Natural killer cell (primary cell): ENCODE measurements at regions not wholly inside any gene's neighbourhood (a gene's known extent, or its start where the extent isn't known, plus 50 kb on each side); places are given as distances from the start of the nearest gene placed in this dataset.

Source experiments
- ATAC-seq, 3 donors: fragments of 150-1000 bp in 2 of 3; fragments of 200-7000 bp in 1 of 3; cut with Tn5 transposase; 1 replicate in 1 of 3; 2 replicates in 2 of 3; pipeline ENCODE4 v1.10.0; 2021; ENCODE audit warnings: mild to moderate bottlenecking in 2 of 3, moderate library complexity in 2 of 3
- DNase-seq, 2 donors: peaks; one replicate each; pipeline versions ENCODE4 v3.0.0 to v3.0.0-alpha.2; 2013 to 2021; ENCODE audit warnings: mixed read lengths in 1 of 2
- H3K27ac ChIP-seq: one replicate; pipeline ENCODE4 v1.5.1; 2013; ENCODE audit warnings: mild to moderate bottlenecking, low read length
- H3K27me3 ChIP-seq: one replicate; pipeline ENCODE4 v1.6.1; 2013; ENCODE audit warnings: low read length; ENCODE audit not compliant: control insufficient read depth, insufficient read depth
- H3K36me3 ChIP-seq: one replicate; pipeline ENCODE4 v1.6.1; 2013; ENCODE audit warnings: low read length; ENCODE audit not compliant: control insufficient read depth, insufficient read depth
- H3K4me1 ChIP-seq: one replicate; pipeline ENCODE4 v1.6.1; 2013; ENCODE audit warnings: low read length; ENCODE audit not compliant: control insufficient read depth, insufficient read depth
- H3K4me3 ChIP-seq: one replicate; pipeline ENCODE4 v1.5.1; 2013; ENCODE audit warnings: low read length
- H3K9me3 ChIP-seq: one replicate; pipeline ENCODE4 v1.6.1; 2013; ENCODE audit warnings: low read length; ENCODE audit not compliant: control insufficient read depth, insufficient read depth
- H3K27ac Mint-ChIP-seq, 2 donors: one replicate each; pipeline ENCODE4 v1.8.0; 2022; ENCODE audit warnings: mild to moderate bottlenecking in 2 of 2, mixed read lengths in 2 of 2, moderate library complexity in 1 of 2
- H3K27me3 Mint-ChIP-seq, 2 donors: one replicate each; pipeline ENCODE4 v1.8.0; 2022; ENCODE audit warnings: low read depth in 2 of 2, mixed read lengths in 2 of 2
- H3K36me3 Mint-ChIP-seq: one replicate; pipeline ENCODE4 v1.8.0; 2022; ENCODE audit warnings: mixed read lengths
- H3K4me1 Mint-ChIP-seq, 2 donors: one replicate each; pipeline ENCODE4 v1.8.0; 2022; ENCODE audit warnings: mixed read lengths in 2 of 2
- H3K4me3 Mint-ChIP-seq: one replicate; pipeline ENCODE4 v1.8.0; 2022; ENCODE audit warnings: mild to moderate bottlenecking, moderate library complexity, mixed read lengths
- H3K9me3 Mint-ChIP-seq, 2 donors: one replicate each; pipeline ENCODE4 v1.8.0; 2022; ENCODE audit warnings: mixed read lengths in 2 of 2
- WGBS: methylation state at CpG from one replicate; pipeline ENCODE4 v1.1.7; 2013; ENCODE audit warnings: missing lambda C conversion rate; ENCODE audit not compliant: insufficient coverage; 5-methylcytosine and 5-hydroxymethylcytosine counted together
- intact Hi-C: fragments of 100-400 bp; cut with micrococcal nuclease; formaldehyde crosslinking; loops from one replicate; pipeline ENCODE4 v1.14.2; 2022
- TF ChIP-seq, protein P1 (sequence below): fragments of 200-600 bp; IDR thresholded peaks from one replicate; pipeline ENCODE4 v1.8.0; 2022; ENCODE audit warnings: antibody characterized with exemption

DNA sequence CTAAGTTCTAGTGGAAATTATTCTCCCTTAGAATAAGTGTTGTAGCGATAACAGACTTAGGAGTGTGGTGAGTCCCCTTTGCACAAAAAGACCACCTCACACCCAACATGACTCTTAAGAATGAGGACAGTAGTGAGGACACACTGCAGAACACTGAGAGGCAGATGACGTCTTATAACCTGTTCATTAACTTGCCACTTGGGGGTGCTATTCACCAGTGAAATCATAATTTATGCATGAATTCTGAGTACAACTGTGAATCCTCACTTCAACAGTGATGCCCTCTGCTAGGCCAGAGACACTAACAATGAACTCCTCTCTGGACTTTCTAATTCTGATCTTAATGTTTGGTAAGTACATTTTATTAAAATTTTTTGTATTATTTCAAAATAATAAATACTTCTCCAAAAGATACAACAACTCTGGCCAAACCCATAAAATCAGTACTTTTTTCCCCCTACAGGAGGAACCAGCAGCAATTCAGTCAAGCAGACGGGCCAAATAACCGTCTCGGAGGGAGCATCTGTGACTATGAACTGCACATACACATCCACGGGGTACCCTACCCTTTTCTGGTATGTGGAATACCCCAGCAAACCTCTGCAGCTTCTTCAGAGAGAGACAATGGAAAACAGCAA, 274.7 kb downstream of the DAD1 start:
- intact Hi-C loops: loop anchor here (1.0 to 10.0 kb wide), 4 partner anchors 61 to 540 kb away; no protein-coding TSS in a partner anchor
- peaks cover 0 to 9% of the 10 kb centered on the region in 2 donors for H3K27me3 Mint-ChIP-seq
- H3K27ac Mint-ChIP-seq: no peak overlapping the region
- 54% methylated on average over 5 of the region's 6 CpGs for whole genome bisulfite sequencing
- Histone ChIP-seq H3K4me3 (no peak overlapping the region), H3K27me3 (no peaks in the 10 kb centered on the region), H3K27ac (no peak overlapping the region), H3K4me1 (no peaks in the 10 kb centered on the region), H3K9me3 (no peaks in the 10 kb centered on the region), H3K36me3 (no peaks in the 10 kb centered on the region)
- ATAC-seq: peak; percentile 83 to 98 (median 94)
- H3K36me3 Mint-ChIP-seq: no peaks in the 10 kb centered on the region
- H3K9me3 Mint-ChIP-seq: no peaks in the 10 kb centered on the region
- H3K4me1 Mint-ChIP-seq: no peaks in the 10 kb centered on the region
- no peak overlapping the region for H3K4me3 Mint-ChIP-seq
- peak in 1 of 2 donors; percentile 51 for DNase-seq
- TF ChIP-seq, protein P1, sequence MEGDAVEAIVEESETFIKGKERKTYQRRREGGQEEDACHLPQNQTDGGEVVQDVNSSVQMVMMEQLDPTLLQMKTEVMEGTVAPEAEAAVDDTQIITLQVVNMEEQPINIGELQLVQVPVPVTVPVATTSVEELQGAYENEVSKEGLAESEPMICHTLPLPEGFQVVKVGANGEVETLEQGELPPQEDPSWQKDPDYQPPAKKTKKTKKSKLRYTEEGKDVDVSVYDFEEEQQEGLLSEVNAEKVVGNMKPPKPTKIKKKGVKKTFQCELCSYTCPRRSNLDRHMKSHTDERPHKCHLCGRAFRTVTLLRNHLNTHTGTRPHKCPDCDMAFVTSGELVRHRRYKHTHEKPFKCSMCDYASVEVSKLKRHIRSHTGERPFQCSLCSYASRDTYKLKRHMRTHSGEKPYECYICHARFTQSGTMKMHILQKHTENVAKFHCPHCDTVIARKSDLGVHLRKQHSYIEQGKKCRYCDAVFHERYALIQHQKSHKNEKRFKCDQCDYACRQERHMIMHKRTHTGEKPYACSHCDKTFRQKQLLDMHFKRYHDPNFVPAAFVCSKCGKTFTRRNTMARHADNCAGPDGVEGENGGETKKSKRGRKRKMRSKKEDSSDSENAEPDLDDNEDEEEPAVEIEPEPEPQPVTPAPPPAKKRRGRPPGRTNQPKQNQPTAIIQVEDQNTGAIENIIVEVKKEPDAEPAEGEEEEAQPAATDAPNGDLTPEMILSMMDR: peak; percentile 73

DNA sequence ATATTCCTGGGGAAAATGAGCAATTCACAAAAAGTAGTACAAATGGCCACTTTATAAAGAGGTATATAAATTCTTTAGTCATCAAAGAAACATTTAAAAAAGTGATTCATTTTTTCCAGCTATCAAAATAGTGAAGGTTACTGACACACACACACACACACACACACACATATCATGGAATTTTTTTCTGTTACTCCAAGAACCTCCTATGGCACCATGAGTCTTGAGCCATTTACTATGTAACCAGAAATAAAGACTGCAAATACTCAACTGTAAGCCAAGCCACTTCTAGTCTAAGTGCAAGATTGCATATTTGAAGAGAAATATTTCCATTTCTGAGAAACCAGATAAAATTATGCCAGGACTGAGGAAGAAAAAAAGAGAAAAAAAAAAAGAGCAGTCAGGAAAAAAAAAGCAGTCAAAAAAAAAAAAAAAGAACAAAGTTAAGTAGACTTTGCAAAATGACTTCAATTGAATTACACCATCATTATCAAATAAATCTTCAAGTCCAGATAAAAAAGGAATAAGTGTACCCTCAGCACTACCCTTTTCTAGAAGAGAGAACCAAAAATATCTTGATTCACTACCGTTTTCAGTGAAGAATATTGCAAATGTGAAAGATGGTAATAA, 275.7 kb downstream of the DAD1 start:
- intact Hi-C loops: loop anchor here (5.0 to 10.0 kb wide), 2 partner anchors 254 to 542 kb away; no protein-coding TSS in a partner anchor
- Histone ChIP-seq H3K27ac (no peak overlapping the region), H3K9me3 (no peaks in the 10 kb centered on the region), H3K4me3 (no peak overlapping the region), H3K36me3 (no peaks in the 10 kb centered on the region), H3K4me1 (no peaks in the 10 kb centered on the region), H3K27me3 (no peaks in the 10 kb centered on the region)
- no peaks in the 10 kb centered on the region for H3K4me1 Mint-ChIP-seq
- no peak overlapping the region for H3K4me3 Mint-ChIP-seq
- H3K36me3 Mint-ChIP-seq: no peaks in the 10 kb centered on the region
- no peak for DNase-seq
- TF ChIP-seq, protein P1: no peak
- peaks cover 0 to 9% of the 10 kb centered on the region in 2 donors for H3K27me3 Mint-ChIP-seq
- no CpG with 5 or more reads among the region's 1 CpG for WGBS
- no peaks in the 10 kb centered on the region for H3K9me3 Mint-ChIP-seq
- no peak for ATAC-seq
- H3K27ac Mint-ChIP-seq: no peak overlapping the region

DNA sequence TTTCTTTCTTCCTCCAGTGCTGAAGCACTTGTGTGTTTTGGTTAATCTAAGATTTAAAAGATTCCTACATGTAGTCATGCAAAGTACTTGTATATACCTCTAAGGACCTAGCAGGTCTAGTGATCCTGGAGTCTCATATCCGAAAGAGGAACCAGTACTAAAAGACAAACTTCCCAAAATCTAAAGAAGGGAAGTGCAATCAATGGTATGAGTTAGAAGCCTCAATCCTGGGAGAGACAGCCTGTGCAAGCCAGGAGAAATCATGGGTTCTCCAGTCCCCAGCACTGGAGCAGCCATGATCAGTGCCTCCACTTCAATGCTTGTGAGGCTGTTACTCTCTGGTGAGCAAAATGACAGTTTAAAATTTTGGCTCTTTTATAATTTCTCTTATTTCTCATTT, 277.4 kb downstream of the DAD1 start:
- no CpG with 5 or more reads among the region's 1 CpG for WGBS

More for the DNA sequence above, 277.4 kb downstream of the DAD1 start:
- no peaks in the 10 kb centered on the region for H3K36me3 ChIP-seq
- Mint-ChIP-seq H3K27ac (no peak overlapping the region), H3K9me3 (no peaks in the 10 kb centered on the region), H3K4me1 (no peaks in the 10 kb centered on the region), H3K27me3 (peaks cover 4 to 16% of the 10 kb centered on the region in 2 donors), H3K36me3 (no peaks in the 10 kb centered on the region), H3K4me3 (no peak overlapping the region)
- no peaks in the 10 kb centered on the region for H3K9me3 ChIP-seq
- ATAC-seq: no peak
- no peak overlapping the region for H3K4me3 ChIP-seq
- TF ChIP-seq, protein P1: no peak
- DNase-seq: no peak
- H3K27me3 ChIP-seq: no peaks in the 10 kb centered on the region
- intact Hi-C loops: loop anchor here (5.0 to 10.0 kb wide), 2 partner anchors 256 to 543 kb away; no protein-coding TSS in a partner anchor
- H3K4me1 ChIP-seq: no peaks in the 10 kb centered on the region
- H3K27ac ChIP-seq: no peak overlapping the region
